ENCODE measurements at regions not wholly inside any gene's neighbourhood (a gene's known extent, or its start where the extent isn't known, plus 50 kb on each side); places are given as distances from the start of the nearest gene placed in this dataset.

- no peak for TF ChIP-seq CTCF (IDR thresholded peaks at IDR 0.05; ENCODE audit: low read depth, low read length)
- TF ChIP-seq POLR2A (IDR thresholded peaks at IDR 0.05; ENCODE audit: extremely low read depth, insufficient read length) = no peak
- no peak for TF ChIP-seq MAX (IDR thresholded peaks at IDR 0.05; ENCODE audit: low read depth, low read length)
Observed at GRCh38 chr18:40341701-40342100, 1613.3 kb upstream of the PIK3C3 start.
